HG03039 (cell line): ENCODE measurements at regions not wholly inside any gene's neighbourhood (a gene's known extent, or its start where the extent isn't known, plus 50 kb on each side); places are given as distances from the start of the nearest gene placed in this dataset.

ENCODE experiments used
- ATAC-seq: cut with Tn5 transposase; IDR thresholded peaks from one replicate; pipeline ENCODE4 v1.9.1; 2021; ENCODE audit warnings: mild to moderate bottlenecking, moderate library complexity; ENCODE audit not compliant: unreplicated experiment

DNA sequence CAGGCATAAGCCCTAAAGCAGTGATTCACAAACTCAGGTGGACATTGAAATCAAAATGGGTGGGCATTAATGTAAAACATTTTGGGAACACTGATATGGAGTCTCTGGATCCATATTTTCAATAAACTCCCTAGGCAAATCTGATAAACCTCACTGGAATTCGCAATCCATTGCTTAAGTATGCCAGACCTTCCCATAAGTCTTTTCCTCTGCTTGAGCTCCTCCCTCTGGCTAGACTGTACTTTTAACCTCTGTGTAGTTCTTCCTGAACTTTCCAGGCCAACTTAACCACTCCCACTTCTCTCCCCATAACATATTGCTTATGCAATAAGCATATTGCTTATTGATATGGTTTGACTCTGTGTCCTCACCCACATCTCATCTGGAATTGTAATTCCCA lies 629.7 kb upstream of the IMPG1 start:
- ATAC-seq = no peak

- ATAC-seq = no peak
Observed at GRCh38 chr6:76701610-76702009, 629.1 kb upstream of the IMPG1 start.

GRCh38 chr6:76697585-76697984 lies 625.1 kb upstream of the IMPG1 start:
- ATAC-seq = no peak

DNA sequence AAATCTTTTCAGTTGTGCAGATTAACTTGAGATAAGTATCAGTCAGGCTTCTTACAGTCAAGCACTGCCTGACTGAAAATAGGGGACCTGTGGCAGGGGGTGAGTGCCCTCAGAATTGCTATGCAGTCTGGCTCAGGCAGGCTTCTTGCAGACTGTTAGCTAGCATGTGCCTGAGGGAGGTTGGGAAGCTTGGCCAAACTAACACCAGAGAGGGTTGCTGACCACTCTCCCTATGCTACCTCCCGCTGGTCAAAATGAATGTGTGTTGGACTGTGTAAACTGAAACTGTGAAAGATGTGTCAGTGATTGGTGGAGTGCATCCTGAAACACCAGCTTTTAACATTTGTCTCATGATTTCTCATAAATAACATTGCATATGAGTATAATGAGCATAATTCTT lies 622.3 kb upstream of the IMPG1 start:
- ATAC-seq = no peak

DNA sequence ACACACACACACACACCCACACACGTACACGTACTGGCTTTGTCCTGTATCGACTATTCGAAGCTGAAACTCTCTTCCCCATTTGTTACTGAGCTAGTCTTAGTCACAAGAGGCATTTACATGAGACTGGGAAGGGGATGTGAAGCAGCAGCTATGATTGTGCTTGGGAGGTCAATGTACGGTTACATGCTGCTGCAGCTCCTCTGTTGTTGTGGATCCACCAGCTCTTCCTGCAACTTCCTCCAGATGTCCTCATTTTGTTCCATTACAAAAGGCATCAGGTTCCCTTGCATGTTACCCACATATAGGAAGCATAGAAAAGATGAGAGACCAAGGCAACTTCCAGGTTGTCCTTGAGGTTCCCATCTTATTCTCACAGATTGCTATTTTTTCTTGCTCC lies 612.4 kb upstream of the IMPG1 start:
- no peak for ATAC-seq

DNA sequence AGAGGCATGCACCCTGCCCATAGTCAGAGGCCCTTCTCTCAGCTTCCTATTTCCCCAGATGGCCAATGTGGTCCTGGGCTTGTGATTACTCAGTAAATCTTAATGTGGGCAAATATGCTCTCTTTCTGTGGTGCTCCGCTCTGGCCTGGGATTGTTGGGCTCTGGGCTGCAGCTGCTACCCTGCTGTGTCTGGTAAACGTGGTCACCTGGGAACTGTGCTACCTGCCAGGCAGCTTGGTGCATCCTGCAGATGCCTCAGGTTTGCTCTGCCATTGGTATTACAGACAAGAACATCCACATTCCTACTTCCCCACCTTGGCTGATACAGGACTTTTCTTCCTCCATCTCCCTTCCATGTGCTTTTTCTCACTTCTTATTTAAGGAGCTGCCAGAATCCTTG lies 611.5 kb upstream of the IMPG1 start:
- no peak for ATAC-seq

DNA sequence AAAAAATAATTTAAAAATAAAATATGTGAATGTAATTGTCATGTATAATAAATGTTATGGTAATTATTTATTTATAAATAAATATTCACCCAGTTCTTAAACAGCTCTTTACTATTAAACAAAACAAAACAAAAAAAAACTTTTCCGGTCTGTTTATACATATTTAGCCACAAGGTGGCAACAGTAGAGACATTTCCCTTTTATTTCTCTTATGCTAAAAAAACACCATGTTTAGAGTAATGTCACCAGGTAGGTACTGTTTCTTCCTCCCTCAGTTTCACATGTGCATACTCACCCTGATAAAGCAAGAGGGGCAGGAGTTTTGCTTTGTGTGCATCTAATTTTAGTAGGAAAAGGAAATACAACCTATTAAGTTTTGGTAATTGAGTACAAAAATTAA lies 610.4 kb upstream of the IMPG1 start:
- ATAC-seq = no peak

- ATAC-seq = no peak
Observed at GRCh38 chr6:76681781-76682180, 609.3 kb upstream of the IMPG1 start.

DNA sequence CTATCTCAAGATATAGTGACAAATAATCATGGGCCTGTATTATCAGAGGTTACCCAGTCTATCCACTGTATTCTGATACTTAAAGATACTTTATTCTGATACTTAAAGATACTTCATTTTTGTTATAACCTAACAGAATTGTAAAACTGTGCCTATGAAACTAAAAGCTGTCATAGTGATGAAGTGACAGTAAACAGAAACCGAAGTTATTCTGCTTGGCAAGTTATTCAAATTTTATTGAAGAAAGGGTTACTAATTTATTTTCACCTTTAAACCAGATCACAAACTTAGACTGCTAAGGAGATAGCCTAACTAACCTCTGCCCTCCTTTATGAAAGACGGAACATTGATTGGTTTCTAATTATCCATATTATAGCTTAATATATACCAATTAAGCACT lies 604.6 kb upstream of the IMPG1 start:
- ATAC-seq = no peak

GRCh38 chr6:76671751-76672150 lies 599.3 kb upstream of the IMPG1 start:
- no peak for ATAC-seq

GRCh38 chr6:76644231-76644630 lies 571.8 kb upstream of the IMPG1 start:
- no peak for ATAC-seq

GRCh38 chr6:76639941-76640340 lies 567.5 kb upstream of the IMPG1 start:
- no peak for ATAC-seq

DNA sequence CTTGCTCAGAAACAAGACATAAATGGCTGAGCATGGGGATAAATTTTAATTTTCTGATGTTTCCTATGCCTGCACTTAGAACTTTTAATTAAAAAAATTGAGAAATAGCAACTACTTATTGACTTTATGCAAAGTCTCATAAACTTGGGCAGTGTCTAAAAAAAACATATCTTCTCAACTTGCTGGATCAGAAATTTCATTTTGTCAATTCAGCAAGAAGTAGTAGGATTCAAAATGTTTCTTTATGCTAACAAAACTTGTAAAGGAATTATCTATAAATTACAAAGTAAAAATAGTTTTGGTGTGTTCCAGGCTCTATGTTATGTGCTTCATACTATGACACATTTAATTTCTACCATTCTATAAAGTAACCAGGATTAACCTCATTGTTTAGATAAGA lies 562.2 kb upstream of the IMPG1 start:
- ATAC-seq = no peak

DNA sequence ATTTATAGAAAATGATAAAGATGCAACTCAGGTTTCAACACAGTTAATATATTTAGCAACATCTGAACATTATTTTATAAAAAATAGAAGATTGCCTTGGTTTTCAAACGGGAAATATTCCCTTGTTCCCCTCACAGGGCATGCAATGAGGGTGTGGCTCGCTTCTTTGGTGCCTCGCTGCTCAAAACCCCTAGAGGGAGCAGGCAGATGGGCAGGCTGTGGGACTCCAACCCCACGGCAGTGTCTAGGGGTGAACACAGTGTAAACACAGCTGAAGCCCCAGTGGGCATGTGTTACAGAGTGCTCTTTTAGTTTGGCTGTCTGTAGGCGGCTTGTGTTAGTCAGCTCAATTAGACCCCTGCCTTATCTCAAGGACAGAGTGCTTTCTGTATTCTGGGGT lies 560.8 kb upstream of the IMPG1 start:
- ATAC-seq = no peak

GRCh38 chr6:76631622-76632021 lies 559.2 kb upstream of the IMPG1 start:
- ATAC-seq = no peak

DNA sequence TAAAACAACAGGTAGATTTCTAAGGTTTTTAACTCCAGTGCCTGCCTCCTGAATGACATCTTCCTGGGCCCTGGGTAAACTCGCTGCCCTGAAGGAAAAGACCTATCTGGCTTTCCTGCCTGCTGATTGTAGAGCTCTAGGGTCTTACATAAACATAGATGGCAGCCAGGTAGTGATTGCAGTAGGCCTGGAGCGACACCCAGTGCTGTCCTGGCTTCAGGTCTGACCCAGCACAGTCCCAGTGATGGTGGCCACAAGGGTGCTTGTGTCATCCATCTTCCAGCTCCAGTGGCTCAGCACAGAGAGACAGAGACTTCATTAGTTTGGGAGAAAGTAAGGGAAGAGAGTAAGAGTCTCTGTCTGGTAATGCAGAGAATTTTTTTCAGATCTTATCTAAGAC lies 542.9 kb upstream of the IMPG1 start:
- ATAC-seq = no peak

DNA sequence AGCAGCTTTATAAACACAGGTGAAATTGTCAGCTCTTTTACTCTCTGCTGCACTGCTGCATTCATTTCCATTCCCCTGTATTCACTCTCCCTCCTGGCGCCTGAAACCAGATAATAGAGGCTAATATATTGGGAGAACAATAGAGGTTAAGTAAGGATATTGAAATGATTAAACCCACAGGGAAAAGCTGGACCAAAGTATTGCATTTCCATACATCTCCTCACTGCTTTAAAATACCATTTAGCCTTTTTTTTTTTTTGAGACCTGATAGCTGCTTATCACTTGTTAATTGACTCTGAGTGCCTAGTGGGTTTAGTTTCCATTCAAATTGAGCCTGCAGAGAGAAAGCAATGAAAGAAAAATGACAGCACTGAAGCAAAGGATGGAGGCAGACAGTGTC lies 540.5 kb upstream of the IMPG1 start:
- no peak for ATAC-seq

DNA sequence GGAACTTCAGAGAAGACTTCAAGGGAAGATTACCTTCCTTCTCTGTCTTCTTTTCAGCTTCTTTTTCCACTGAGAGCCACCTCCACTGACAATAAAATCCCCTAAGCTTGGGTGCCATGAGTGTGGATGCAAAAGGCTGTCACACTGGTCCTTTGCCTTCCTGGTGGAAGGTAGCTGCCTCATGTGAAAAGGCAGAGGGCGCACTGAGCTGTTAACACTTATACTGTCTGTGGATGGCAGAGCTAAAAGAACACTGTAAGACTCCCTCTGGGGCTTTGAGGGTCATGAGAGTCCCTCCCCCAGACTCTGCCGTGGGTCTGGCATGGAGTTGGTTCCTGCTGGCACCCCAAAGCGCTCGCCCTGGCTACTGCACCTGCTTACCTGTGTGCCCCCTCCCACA lies 536.7 kb upstream of the IMPG1 start:
- ATAC-seq = no peak

- no peak for ATAC-seq
Observed at GRCh38 chr6:76594109-76594508, 521.6 kb upstream of the IMPG1 start.

DNA sequence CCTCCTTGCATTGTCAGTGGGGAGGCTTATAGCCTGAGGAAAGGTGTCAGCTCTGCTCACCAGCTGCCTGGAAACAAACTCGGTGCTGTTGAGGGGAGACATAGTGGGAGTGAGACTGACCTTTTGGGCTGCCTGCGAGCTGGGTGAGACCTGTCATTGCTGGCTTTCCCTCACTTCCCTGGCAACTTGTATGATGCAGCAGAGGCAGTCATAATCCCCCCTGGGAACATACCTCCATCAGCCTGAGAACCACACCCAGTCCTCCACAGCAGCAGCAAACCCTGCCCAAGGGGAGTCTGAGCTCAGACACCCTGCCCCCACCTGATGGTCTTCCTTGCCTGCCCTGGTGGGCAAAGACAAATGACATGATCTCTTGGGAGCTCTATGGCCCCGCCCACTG lies 521.2 kb upstream of the IMPG1 start:
- ATAC-seq = no peak

DNA sequence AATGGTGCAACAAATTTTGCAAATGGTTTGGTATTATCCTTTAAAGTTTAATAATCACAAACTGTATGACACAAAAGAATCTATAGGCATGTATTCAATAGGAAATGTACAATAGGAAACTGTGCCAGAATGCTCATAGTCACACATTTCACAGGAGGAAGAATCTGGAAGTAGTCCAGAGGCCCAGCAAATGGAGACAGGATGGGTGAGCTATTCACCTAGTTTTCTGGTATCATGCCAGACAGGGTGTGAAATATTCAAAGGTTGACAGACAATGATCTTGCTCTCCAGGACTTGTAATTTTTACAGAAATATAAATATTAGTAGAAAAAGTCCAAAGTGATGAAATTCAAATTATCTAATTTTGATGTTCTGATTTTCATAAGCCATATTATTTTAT lies 520.1 kb upstream of the IMPG1 start:
- no peak for ATAC-seq

DNA sequence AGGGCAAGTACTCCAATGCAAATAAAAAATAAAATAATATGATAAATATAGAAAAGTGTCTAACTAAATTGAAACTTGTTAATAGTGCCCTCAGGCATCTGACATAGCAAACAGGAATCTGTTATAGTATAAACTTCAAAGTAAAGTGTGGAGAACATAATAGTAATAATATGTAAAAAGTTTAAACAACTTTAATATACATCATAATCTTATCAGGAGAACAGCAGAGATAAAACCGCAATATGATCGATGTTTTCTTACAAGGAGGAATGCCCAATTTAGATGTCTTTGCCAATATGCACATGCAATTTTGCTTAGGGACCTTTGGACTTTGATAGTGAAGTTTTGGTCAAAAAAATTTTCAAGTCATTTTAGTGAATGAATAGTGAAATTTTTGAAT lies 514.8 kb upstream of the IMPG1 start:
- ATAC-seq = no peak

DNA sequence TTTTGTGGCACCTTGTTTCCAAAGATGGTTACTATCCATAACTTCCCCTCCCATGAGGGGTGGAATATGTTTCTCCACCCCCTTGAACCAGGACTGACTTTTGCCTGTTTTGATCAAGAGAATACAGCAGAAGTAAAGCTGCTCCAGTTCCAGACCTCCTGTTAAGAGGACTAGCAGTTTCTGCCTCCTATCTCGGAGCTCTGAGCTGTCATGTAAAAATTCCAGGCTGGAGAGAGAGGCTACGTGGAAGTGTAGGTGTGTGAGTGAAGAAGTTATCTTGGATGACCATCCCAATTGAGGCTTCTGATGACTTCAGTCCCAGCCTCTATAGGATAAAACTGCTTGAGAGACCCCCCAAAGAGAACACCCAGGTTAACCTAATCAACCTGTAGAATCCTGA lies 511.7 kb upstream of the IMPG1 start:
- ATAC-seq = no peak

DNA sequence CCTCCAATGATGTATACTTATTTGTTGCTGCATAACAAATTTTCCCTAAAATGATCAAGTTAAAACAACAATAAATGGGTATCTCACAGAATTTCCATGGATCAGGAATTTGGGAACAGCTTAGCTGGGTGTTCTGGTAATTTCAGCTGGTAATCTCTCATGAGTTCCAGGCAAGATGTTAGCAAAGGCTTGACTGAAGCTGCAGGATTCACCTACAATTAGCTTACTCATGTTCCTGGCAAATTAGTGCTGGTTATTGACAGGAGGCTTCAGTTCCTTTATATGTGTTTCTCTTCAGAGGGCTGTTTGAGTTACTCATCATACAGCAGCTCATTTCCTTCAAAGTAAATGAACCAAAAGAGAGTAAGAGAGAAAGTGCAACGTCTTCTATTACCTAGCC lies 506.3 kb upstream of the IMPG1 start:
- ATAC-seq = no peak
